Fibroblast of skin of left biceps (primary cell): ENCODE measurements at regions not wholly inside any gene's neighbourhood (a gene's known extent, or its start where the extent isn't known, plus 50 kb on each side); places are given as distances from the start of the nearest gene placed in this dataset.

Source experiments
- DNase-seq, 2 experiments: peaks; one replicate each; pipeline ENCODE4 v3.0.0-alpha.2; 2013; ENCODE audit warnings: low read depth in 2 of 2

DNA sequence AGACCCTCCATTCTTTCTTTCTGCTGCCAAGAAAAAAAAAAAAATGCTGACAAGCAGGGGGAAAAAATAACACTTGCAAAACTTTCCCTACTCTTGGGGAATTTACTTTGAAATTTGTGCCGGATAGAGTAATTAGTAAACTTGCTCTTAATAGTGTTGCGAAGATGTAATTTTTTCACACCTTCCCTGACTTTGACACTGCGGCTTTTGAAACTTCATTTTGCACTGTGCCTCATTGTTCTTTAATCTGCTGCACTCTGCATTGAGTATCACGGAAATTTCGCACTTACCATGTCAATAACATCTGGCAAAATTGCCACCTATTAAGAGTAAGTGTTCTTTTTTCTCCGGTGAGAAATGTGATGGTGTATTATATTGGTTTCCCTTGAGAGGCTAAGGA is 596.1 kb downstream of the VRK1 start:
- DNase-seq, result no peak

GRCh38 chr14:97395068-97395467 is 597.9 kb downstream of the VRK1 start:
- no peak for DNase-seq

GRCh38 chr14:97401714-97402113 is 604.5 kb downstream of the VRK1 start:
- no peak for DNase-seq

DNA sequence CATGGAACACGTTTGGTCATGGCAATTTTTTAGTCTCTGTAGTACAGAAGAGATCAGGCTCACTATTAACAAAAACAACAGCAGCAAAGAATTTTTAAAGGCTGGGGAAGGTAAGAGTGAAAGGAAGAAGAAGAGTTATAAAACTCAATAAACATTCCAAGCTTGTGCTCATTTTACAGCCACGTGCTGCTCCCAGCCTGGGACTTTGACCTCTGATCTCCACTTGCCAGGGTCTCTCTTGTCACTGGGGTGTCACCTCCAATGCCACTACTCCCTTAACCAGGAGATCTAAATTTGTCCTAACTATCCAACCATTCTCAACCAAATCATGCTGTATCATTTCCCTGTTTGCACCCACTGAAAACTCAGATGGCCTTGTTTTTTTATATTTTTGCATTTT is 605.1 kb downstream of the VRK1 start:
- DNase-seq, result no peak

- DNase-seq, result no peak
Measured at GRCh38 chr14:97407701-97408407, 610.7 kb downstream of the VRK1 start.

DNA sequence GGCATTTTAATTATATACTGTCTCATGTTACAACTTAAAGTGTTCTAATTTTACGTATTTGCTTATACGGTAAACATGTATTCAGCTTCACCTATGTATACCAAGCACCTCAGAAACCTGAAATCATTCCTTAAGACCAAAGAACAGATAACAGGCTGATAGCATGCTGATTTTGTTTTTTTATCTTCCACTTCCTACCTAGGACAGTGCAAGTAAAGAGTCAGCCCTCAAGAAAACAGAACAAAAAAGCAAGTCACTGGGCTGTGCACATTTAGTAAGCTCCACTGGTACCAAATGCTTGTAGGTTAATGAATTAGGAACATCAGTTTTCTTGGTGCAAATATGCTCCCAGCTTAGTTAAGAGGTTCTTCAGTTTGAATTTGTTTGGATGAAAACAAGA is 611.3 kb downstream of the VRK1 start:
- no peak for DNase-seq

DNA sequence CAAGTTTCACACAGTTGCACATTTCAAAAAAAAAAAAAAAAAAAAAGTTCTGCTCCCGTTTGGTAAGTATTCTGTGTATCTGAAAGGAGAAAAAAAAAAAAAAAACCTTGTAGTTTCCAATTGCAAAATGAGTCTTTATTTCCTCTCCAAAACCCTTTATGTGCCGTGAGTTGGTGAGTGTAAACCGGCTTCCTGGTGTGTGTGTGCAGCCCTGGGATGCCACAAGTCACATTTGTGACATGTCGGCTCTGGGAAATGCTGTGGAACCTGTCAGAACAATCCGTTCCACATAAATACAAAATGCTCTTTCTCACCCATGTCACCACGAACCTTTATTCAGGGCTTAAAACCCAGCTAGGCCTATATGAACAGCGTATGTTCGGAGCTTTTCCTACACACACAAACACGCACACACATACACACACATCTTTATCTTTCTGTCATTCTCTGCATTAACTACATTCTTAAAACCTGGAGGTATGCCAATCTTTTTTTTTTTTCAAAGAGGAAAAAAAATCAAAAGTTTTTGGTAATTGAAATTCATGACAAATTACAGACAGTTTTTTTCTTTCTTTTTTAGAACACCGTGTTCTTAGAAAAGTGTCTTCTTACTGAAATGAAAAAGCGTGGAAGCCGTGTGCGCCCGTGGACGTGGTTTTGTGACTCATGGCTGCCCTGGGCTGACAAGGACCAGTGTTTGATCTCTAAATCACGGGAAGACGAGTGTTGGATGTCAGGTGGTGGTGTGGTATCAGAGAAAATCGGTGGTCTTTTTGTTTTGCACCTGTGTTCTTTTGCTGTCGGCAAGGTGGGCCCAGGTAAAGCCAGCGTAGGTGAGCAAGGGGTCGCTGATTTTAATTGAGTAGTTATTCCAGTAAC is 612.0 kb downstream of the VRK1 start:
- DNase-seq, result no peak

GRCh38 chr14:97410667-97411620 is 613.8 kb downstream of the VRK1 start:
- no peak for DNase-seq

GRCh38 chr14:97411938-97412612 is 614.9 kb downstream of the VRK1 start:
- no peak for DNase-seq

GRCh38 chr14:97413022-97413539 is 615.9 kb downstream of the VRK1 start:
- DNase-seq, result no peak

- no peak for DNase-seq
Measured at GRCh38 chr14:97413966-97414717, 617.0 kb downstream of the VRK1 start.

GRCh38 chr14:97414718-97415098 is 617.5 kb downstream of the VRK1 start:
- DNase-seq, result no peak

DNA sequence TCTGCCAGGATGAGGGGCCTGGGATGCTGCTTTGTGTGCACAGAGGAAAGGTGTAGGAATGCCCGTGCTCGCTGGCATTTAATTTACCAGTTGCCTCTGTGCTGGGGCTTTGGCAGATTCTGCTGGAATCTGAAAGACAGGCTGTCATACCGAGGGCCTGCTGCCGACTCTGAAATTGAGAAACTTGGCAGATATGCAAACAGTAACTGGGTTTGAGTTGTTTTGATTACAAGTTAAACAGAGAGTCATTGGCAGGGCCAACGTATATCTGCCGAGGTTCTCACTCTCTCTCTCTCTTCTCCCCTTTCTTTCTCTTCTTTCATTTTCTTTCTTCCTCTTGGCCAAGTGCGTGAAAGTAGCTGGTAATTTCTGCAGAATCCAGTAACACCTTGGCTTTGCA is 618.7 kb downstream of the VRK1 start:
- DNase-seq, result no peak

DNA sequence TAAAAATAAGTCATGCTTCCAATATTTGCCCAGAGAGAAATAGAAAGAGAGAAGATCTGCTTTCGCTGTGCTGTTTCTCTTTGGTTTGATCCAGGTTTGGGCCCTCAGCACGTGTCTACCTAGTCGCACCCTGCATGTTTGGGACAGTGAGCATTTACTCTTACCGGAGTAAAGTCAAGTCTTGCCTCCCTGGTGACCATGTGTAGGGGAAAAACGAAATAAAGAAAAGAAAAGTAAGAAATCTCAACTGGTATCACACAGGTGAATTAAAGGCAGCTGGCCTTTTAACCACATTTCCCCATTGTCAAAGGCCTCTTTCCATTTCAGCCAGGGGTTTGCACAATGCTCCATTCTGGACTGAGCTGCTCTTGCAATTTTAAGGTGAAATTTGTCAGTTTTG is 619.4 kb downstream of the VRK1 start:
- no peak for DNase-seq

- no peak for DNase-seq
Measured at GRCh38 chr14:97417331-97417730, 620.1 kb downstream of the VRK1 start.

DNA sequence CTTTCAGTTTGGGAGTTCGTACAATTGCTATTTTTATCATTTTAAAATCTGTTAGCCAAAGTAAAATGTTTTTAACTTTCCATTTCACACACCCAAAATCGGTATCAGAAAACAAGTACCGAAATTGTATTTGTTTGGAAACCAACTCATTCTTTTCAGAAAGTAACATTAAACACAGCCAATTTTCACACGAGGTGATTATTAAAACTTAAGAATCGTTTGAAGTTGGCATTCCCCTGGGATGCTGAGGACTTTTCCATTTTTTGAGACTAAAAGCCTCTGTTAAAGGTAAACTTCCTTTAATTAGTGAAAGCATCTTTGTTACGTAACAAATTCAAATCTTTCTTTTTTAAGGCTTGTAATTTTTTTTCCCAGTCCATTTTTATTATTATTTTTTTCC is 623.0 kb downstream of the VRK1 start:
- DNase-seq, result no peak

DNA sequence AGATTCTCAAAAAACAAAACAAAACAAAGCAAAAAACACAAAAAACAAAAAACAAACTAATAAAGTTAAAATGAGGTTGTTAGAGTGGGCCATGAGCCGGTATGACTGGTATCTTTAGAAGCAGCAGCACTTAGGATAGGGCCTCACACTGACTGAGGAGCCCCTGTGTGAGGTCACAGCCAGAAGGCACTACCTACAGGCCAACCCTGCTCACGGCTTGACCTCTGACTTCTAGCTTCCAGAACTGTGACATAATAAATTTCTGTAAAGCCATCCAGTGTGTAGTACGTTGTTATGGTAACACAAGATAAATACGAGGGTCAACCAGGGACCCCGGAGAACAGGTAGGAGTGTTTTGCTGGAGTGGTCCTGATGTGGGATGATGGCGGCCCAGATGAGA is 629.6 kb downstream of the VRK1 start:
- DNase-seq, result no peak

DNA sequence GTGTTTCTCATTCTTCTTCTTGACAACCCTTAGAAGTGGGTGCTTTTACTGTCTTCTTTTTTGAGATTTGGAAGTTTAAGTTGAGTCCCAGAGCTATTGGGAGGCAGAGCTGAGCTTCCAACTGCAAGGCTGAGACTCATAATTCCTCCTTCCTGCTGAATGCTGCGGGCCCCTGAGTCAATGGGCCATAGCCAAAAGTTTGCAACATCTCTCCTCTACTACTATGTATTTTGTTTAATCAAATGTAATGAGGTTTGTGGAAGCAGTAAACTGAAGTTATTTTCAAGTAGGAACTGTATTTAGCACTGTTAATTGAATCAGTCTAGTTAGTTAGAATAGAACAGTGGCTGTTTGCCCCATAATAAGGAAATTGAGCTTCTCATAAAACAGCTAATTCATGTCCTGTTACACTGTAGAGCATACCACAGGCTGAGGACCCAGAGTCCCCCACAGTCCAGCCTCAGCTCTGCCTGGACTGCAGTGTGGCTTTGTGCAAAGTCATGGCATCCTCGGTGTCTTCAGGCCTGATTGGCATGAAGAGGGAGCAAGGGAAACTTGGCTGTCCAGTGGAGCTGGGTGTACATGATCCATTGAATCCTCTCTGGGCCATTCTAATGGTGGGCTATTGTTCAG is 631.7 kb downstream of the VRK1 start:
- DNase-seq, result no peak

- no peak for DNase-seq
Measured at GRCh38 chr14:97432586-97432985, 635.4 kb downstream of the VRK1 start.

DNA sequence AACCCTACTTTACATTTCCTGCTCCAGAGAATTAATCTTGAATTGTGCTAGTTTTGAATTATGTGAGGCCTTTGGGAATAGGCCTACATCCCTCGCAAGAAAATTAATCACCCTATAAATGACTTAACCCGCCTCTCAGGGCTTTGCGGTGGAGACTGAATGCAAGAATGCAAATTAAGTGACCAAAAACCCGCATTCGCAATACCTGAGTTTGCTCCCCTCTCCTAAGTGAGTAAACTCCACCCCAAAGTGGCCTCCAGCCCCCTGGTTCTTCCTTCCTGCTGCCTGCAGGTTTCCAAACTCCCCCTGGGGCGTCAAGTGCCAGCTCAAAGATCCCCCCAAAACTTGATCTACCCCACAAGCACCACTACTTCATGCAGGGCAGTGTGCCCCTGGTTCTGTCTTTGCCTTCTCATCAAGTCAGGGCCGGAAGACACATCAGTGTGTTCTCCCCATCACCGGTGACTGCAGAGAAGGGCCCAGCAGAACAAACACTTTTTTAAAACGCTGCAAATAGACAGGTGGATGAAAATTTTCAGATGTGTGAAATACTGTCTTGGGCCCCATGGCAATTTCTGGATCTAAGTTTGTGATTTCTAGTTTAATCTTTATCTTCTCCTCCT is 644.7 kb downstream of the VRK1 start:
- DNase-seq, result no peak
